SK-N-SH (cell line): ENCODE measurements at regions not wholly inside any gene's neighbourhood (a gene's known extent, or its start where the extent isn't known, plus 50 kb on each side); places are given as distances from the start of the nearest gene placed in this dataset.

ENCODE experiments used
- ELF1 ChIP-seq: IDR thresholded peaks from 2 replicates; pipeline ENCODE4 v1.4.0; 2012
- EP300 ChIP-seq, 2 experiments: IDR thresholded peaks; 2 replicates each; pipeline versions ENCODE4 v1.4.0 to v1.6.1; 2012; ENCODE audit warnings: borderline replicate concordance in 1 of 2, low read depth in 1 of 2, low read length in 1 of 2
- FOSL2 ChIP-seq: IDR thresholded peaks from 2 replicates; pipeline ENCODE4 v1.4.0; 2012; ENCODE audit warnings: low read depth, mild to moderate bottlenecking, moderate library complexity, borderline replicate concordance
- FOXJ3 ChIP-seq: sonication (generic); formaldehyde crosslinking; IDR thresholded peaks from 2 replicates; pipeline ENCODE4 v1.5.1; 2020; ENCODE audit warnings: mild to moderate bottlenecking, missing genetic modification reagents
- FOXM1 ChIP-seq: IDR thresholded peaks from 2 replicates; pipeline ENCODE4 v1.4.0; 2012; ENCODE audit warnings: low read depth, mild to moderate bottlenecking
- MEF2A ChIP-seq: IDR thresholded peaks from 2 replicates; pipeline ENCODE4 v1.4.0; 2012; ENCODE audit warnings: low read depth, borderline replicate concordance
- MXI1 ChIP-seq: IDR thresholded peaks from 2 replicates; pipeline ENCODE4 v1.6.1; 2012; ENCODE audit warnings: mild to moderate bottlenecking, low read depth, low read length, improper control_type of control experiment
- NFIC ChIP-seq: IDR thresholded peaks from 2 replicates; pipeline ENCODE4 v1.4.0; 2012; ENCODE audit warnings: borderline replicate concordance
- NRF1 ChIP-seq: IDR thresholded peaks from 2 replicates; pipeline ENCODE4 v1.6.1; 2012; ENCODE audit warnings: low read depth, mild to moderate bottlenecking, low read length
- POLR2AphosphoS5 ChIP-seq: IDR thresholded peaks from 2 replicates; pipeline ENCODE4 v1.6.1; 2012; ENCODE audit warnings: low read depth, low read length
- RAD21 ChIP-seq: IDR thresholded peaks from 2 replicates; pipeline ENCODE4 v1.6.1; 2012; ENCODE audit warnings: mild to moderate bottlenecking, low read length
- RCOR1 ChIP-seq: fragments of 150-350 bp; IDR thresholded peaks from 2 replicates; pipeline ENCODE4 v1.6.1; 2017; ENCODE audit warnings: antibody characterized with exemption, low read length
- RFX5 ChIP-seq: IDR thresholded peaks from 2 replicates; pipeline ENCODE4 v1.6.1; 2012; ENCODE audit warnings: mild to moderate bottlenecking, improper control_type of control experiment, low read length
- SIN3A ChIP-seq: IDR thresholded peaks from 2 replicates; pipeline ENCODE4 v1.6.1; 2012; ENCODE audit warnings: low read depth, mild to moderate bottlenecking, low read length, moderate library complexity, borderline replicate concordance
- SMC3 ChIP-seq: IDR thresholded peaks from 2 replicates; pipeline ENCODE4 v1.6.1; 2012; ENCODE audit warnings: low read depth, low read length, improper control_type of control experiment
- TAF1 ChIP-seq: IDR thresholded peaks from 2 replicates; pipeline ENCODE4 v1.6.1; 2012; ENCODE audit warnings: low read depth, mild to moderate bottlenecking, low read length, moderate library complexity, borderline replicate concordance
- TCF12 ChIP-seq: IDR thresholded peaks from 2 replicates; pipeline ENCODE4 v1.4.0; 2012
- YY1 ChIP-seq: IDR thresholded peaks from 2 replicates; pipeline ENCODE4 v1.4.0; 2012; ENCODE audit warnings: low read depth, mild to moderate bottlenecking
- TF ChIP-seq, protein P1 (sequence below): IDR thresholded peaks from 2 replicates; pipeline ENCODE4; 2012
- TF ChIP-seq, protein P2 (sequence below): IDR thresholded peaks from 2 replicates; pipeline ENCODE4 v1.6.1; 2012; ENCODE audit warnings: mild to moderate bottlenecking, low read depth, low read length, moderate library complexity
- TF ChIP-seq, protein P3 (sequence below): fragments of 200-600 bp; sonication (generic); IDR thresholded peaks from 2 replicates; pipeline ENCODE4 v1.6.1; 2017; ENCODE audit warnings: antibody characterized with exemption, mild to moderate bottlenecking, moderate library complexity
- TF ChIP-seq, protein P4 (sequence below): IDR thresholded peaks from 2 replicates; pipeline ENCODE4 v1.4.0; 2012; ENCODE audit warnings: low read depth, borderline replicate concordance
- TF ChIP-seq, protein P5 (sequence below): IDR thresholded peaks from 2 replicates; pipeline ENCODE4 v1.4.0; 2012; ENCODE audit warnings: low read depth

DNA sequence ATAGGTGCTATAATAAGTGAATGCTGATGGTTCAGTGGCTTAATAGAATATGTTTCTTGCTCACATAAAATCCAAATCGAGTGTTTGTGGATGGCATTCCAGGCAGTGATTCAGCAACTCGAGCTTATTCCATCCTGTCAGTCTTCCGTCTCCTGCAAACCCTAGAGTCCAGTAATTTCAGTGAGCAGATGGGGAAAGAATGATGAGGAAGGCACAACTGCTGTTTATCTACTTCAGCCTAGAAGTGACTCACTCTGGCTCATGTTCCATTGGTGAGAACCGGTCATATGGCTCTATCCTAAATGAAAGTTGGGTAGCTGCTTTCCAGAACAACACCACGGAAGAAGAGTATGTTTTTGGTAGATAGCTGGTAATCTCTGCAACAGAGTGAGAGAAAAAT lies 421.8 kb upstream of the PDE3A start (continued):
- TF ChIP-seq FOXJ3 (no peak), FOSL2 (peak; percentile 87), RFX5 (no peak), NRF1 (no peak), SMC3 (no peak), MXI1 (no peak), TAF1 (peak; percentile 25; the same call in 1 of the 2 replicates), SIN3A (no peak), POLR2AphosphoS5 (peak; percentile 71; the same call in 1 of the 2 replicates), NFIC (peak; percentile 41; the same call in 1 of the 2 replicates), TCF12 (peak; percentile 81), RAD21 (no peak), FOXM1 (no peak), MEF2A (no peak), EP300 (IDR thresholded peaks at IDR 0.05; ENCODE audit: borderline replicate concordance in 1 of 2, low read depth in 1 of 2, low read length in 1 of 2) (peak in 1 of 2 experiments; percentile 65; a peak in 2 of 4 replicates), RCOR1 (no peak), YY1 (no peak), ELF1 (peak; percentile 42; the same call in 1 of the 2 replicates)
- TF ChIP-seq, protein P1, sequence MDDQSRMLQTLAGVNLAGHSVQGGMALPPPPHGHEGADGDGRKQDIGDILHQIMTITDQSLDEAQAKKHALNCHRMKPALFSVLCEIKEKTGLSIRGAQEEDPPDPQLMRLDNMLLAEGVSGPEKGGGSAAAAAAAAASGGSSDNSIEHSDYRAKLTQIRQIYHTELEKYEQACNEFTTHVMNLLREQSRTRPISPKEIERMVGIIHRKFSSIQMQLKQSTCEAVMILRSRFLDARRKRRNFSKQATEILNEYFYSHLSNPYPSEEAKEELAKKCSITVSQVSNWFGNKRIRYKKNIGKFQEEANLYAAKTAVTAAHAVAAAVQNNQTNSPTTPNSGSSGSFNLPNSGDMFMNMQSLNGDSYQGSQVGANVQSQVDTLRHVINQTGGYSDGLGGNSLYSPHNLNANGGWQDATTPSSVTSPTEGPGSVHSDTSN = peak; percentile 94
- TF ChIP-seq, protein P2, sequence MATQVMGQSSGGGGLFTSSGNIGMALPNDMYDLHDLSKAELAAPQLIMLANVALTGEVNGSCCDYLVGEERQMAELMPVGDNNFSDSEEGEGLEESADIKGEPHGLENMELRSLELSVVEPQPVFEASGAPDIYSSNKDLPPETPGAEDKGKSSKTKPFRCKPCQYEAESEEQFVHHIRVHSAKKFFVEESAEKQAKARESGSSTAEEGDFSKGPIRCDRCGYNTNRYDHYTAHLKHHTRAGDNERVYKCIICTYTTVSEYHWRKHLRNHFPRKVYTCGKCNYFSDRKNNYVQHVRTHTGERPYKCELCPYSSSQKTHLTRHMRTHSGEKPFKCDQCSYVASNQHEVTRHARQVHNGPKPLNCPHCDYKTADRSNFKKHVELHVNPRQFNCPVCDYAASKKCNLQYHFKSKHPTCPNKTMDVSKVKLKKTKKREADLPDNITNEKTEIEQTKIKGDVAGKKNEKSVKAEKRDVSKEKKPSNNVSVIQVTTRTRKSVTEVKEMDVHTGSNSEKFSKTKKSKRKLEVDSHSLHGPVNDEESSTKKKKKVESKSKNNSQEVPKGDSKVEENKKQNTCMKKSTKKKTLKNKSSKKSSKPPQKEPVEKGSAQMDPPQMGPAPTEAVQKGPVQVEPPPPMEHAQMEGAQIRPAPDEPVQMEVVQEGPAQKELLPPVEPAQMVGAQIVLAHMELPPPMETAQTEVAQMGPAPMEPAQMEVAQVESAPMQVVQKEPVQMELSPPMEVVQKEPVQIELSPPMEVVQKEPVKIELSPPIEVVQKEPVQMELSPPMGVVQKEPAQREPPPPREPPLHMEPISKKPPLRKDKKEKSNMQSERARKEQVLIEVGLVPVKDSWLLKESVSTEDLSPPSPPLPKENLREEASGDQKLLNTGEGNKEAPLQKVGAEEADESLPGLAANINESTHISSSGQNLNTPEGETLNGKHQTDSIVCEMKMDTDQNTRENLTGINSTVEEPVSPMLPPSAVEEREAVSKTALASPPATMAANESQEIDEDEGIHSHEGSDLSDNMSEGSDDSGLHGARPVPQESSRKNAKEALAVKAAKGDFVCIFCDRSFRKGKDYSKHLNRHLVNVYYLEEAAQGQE = no peak
- TF ChIP-seq, protein P3, sequence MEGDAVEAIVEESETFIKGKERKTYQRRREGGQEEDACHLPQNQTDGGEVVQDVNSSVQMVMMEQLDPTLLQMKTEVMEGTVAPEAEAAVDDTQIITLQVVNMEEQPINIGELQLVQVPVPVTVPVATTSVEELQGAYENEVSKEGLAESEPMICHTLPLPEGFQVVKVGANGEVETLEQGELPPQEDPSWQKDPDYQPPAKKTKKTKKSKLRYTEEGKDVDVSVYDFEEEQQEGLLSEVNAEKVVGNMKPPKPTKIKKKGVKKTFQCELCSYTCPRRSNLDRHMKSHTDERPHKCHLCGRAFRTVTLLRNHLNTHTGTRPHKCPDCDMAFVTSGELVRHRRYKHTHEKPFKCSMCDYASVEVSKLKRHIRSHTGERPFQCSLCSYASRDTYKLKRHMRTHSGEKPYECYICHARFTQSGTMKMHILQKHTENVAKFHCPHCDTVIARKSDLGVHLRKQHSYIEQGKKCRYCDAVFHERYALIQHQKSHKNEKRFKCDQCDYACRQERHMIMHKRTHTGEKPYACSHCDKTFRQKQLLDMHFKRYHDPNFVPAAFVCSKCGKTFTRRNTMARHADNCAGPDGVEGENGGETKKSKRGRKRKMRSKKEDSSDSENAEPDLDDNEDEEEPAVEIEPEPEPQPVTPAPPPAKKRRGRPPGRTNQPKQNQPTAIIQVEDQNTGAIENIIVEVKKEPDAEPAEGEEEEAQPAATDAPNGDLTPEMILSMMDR = no peak
- TF ChIP-seq, protein P4, sequence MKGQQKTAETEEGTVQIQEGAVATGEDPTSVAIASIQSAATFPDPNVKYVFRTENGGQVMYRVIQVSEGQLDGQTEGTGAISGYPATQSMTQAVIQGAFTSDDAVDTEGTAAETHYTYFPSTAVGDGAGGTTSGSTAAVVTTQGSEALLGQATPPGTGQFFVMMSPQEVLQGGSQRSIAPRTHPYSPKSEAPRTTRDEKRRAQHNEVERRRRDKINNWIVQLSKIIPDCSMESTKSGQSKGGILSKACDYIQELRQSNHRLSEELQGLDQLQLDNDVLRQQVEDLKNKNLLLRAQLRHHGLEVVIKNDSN = peak; percentile 87
- TF ChIP-seq, protein P5, sequence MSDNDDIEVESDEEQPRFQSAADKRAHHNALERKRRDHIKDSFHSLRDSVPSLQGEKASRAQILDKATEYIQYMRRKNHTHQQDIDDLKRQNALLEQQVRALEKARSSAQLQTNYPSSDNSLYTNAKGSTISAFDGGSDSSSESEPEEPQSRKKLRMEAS = peak; percentile 57; the same call in 1 of the 2 replicates
